GM21723 (cell line): ENCODE measurements at regions not wholly inside any gene's neighbourhood (a gene's known extent, or its start where the extent isn't known, plus 50 kb on each side); places are given as distances from the start of the nearest gene placed in this dataset.
"Not testable (repeated sequence)": the region's sequence is repeated elsewhere in the genome, so short reads cannot be mapped to it uniquely, and the experiment has no call there.

Source experiments
- ATAC-seq: cut with Tn5 transposase; IDR thresholded peaks from one replicate; pipeline ENCODE4 v1.9.1; 2021; ENCODE audit warnings: mild to moderate bottlenecking, moderate library complexity; ENCODE audit not compliant: unreplicated experiment

DNA sequence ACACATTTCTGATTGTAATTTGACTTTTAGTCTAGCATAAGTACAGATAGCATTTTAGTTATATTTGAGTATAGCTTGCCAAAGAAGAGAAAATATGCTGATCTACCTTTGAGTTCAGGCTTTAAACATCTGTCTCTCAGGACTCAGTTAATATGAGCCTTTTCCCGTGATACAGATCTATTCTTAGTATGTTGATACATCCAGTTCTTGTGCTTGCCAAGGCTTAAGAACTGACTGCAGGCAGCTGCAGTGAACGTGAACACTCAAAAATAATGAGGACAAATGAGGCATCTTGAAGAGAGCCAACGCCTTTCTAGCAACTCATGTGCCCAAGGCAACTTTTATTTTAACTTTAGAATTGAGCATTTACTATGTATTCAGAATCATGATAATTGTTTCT lies 325.5 kb downstream of the SI start:
- no peak for ATAC-seq

- ATAC-seq = no peak
Observed at GRCh38 chr3:164748626-164749025, 329.7 kb downstream of the SI start.

DNA sequence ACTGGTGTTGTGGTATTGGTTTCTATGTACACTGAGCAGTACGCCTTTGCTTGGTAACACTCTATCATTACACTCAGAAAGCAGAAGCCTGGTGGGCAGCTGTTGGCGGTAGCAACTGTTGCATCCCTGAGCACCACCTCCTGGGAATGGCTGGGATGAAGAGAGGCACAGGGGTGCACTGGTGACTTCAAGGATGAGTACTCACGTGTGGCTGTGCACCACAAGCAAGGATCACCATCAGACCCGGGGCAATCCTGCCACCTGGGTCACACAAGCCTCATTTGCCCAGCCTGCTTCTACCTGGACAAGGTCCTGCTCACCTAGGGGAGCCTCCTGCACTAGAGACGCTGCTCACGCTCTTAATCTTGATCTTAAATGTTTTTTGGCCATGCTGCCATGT lies 336.4 kb downstream of the SI start:
- no peak for ATAC-seq

DNA sequence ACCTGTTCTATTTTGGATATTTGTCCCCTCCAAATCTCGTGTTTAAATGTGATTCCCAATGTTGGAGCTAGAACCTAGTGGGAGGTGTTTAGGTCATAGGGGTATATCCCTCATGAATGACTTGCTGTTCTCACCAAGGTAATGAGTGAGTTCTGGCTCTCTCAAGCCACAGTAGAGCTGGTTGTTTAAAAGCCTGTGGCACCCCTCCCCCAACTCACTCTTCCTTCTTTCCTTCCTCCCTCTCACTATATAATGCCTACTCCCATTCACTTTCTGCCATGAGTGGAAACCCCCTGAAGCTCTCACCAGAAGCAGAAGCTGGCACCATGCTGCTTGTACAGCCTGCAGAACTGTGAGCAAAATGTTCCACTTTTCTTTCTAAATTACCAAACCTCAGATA lies 341.1 kb downstream of the SI start:
- ATAC-seq = no peak

- ATAC-seq = no peak
Observed at GRCh38 chr3:164732166-164732565, 346.1 kb downstream of the SI start.

GRCh38 chr3:164730815-164731360 lies 347.4 kb downstream of the SI start:
- no peak for ATAC-seq

- ATAC-seq = no peak
Observed at GRCh38 chr3:164723396-164723795, 354.9 kb downstream of the SI start.

GRCh38 chr3:164702808-164703207 lies 375.5 kb downstream of the SI start:
- ATAC-seq = not testable (repeated sequence)

DNA sequence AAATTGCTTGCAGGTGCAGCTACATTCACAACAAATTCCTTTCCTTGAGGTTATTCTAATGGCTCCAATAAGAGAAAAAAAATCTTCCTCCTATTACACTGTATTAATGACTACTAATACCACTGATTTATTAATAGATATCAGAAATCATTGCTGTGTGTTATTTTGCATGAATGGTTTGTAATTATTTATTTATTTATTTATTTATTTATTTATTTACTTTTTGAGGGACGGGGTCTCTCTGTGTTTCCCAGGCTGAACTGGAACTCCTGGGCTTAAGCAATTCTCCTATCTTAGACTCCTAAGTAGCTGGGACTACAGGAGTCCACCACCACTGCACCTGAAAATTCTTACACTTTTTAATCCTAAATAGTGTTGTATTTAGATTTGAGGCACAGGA lies 390.4 kb downstream of the SI start:
- no peak for ATAC-seq

DNA sequence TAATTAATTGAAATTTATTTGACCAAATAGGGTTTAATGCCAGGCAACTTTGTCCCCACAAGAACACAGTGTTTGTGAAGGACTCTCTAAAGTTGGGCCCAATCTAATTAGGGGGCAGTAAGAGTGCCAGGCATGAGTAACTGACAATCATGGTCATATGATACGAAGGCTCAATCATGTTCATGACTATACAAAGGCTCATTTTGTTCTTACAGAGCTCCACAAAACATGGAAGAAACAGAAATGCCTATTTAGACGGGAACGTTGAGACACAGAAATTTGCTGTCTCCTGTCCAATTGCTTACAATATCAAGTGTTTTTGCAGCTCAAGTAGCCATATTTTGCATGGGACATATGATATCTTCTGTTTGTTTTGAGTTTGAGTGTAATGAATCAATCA lies 391.1 kb downstream of the SI start:
- ATAC-seq = no peak

DNA sequence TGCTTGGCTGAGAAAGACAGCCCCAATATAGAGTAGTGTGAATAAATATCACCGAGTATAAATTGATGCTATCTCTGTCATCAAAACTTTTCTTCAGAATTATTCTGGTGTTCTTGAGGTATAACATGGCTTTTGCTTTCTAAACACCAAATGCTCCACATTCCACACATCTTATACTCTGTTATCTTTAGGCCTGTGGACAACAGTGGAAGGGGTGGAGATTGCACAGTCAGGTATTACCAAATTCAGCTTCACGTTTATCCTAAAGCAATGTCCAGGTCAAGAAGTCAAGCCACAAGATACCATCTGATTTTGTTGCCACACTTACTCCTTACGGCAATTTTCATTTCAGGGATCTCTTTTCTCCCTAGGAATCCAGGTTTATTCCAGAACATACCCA lies 394.8 kb downstream of the SI start:
- no peak for ATAC-seq

GRCh38 chr3:164679245-164679644 lies 399.1 kb downstream of the SI start:
- no peak for ATAC-seq

- no peak for ATAC-seq
Observed at GRCh38 chr3:164677317-164677716, 401.0 kb downstream of the SI start.

DNA sequence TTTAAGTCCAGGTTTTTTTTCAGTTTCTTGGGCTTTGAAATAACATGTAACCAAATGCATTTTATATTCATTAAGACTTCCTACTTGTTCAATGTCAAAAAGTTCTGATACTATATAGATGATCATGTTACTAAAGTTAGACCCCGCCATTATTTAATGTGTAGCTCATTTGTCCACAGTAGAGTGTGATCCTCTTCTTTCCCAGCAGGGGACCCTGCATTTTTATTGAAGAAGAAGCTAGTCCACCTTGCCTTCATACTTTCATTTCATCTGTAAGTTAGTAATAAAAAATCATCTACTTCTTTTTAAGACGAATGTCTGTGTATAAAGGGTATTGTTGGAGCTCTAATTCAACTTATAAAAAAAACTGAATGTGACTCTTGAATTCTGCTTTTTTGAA lies 404.6 kb downstream of the SI start:
- ATAC-seq = no peak

GRCh38 chr3:164658125-164658524 lies 420.2 kb downstream of the SI start:
- no peak for ATAC-seq

DNA sequence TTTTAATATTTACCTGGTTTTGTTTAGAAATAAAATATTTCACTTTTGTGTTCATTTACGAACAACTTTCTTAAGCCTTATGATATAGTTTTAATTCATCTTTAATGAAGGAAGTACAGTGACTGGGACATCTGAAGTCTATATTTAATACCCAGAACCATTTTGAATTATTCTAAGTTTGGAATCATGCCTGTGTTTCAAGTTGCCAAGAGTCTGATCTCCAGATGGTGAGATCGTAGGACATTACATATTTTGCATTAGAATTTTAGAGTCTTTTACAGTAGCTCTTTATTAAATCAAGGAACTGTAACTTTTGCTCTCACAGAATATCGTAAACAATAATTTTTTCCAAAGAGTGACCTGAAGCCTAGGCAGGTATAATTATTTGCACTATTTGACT lies 420.7 kb downstream of the SI start:
- ATAC-seq = no peak

- no peak for ATAC-seq
Observed at GRCh38 chr3:164655462-164655861, 422.8 kb downstream of the SI start.

DNA sequence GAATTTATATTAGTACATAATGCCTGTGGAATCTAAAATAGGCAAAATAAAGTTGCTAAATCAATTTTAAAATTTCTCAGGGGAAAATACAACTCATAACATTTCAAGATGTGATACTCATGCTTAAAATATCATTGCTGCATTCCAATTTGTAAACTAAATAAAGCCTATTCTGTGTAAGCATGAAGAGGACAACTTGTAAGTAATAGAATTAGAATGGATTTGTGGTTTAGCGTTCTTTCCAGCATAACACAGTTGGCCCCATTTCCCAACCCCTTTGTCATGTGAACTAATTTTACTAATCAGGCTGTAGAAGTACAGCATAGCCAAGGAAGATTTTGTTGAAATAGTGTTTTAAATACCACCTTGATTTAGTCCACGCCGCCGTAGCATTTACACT lies 437.2 kb downstream of the SI start:
- ATAC-seq = no peak

DNA sequence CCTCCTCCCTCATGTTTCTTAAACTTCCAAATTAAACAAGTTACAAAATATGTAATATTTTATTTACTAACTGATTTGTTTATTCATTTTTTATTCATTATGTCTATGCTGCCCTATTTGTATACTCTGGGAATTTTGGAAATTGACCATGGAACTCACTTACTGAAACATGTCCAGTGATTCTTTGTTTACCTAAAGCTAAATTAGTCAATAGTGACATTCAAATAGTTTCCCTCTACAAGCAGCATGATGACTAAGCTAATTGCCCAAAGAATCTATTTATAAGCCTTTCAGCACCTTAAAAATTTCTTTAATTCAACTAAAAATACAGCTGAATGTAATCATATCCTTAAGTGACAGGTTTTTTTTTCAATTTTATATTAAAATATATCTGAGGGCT lies 437.7 kb downstream of the SI start:
- no peak for ATAC-seq

GRCh38 chr3:164620956-164621355 lies 457.3 kb downstream of the SI start:
- ATAC-seq = no peak

- no peak for ATAC-seq
Observed at GRCh38 chr3:164620423-164620822, 457.9 kb downstream of the SI start.

DNA sequence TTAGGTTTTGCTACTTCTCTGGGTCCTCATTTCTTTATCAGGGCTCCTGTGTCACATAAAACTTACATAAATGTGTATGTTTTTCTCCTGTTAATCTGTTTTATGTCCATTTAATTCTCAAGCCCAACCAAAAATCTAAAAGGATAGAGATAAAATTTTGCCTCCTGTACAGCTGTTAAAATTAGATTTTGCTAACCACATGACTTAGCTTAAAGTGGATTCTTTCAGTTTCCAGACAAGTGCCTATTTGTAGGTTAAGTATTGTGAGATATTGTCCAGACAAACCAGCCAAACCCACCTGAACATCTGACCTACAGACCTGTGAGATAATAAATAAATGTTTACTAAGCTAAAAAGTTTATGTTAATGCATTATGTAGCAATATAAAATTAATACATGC lies 465.5 kb downstream of the SI start:
- no peak for ATAC-seq

GRCh38 chr3:164608554-164609276 lies 469.6 kb downstream of the SI start:
- no peak for ATAC-seq
